Esophagus muscularis mucosa (tissue), 4 donors: ENCODE measurements at regions not wholly inside any gene's neighbourhood (a gene's known extent, or its start where the extent isn't known, plus 50 kb on each side); places are given as distances from the start of the nearest gene placed in this dataset.
A peak's percentile ranks its signal among the peaks of the same experiment; 100 is the strongest.

Source experiments
- DNase-seq: peaks from one replicate; pipeline ENCODE4 v3.0.0-alpha.2; 2017; ENCODE audit errors: extremely low spot score
- H3K27ac ChIP-seq, 4 donors: fragments of 200-600 bp; sonication (generic); replicated peaks in 1 of 4; 1 replicate in 3 of 4; 2 replicates in 1 of 4; pipeline ENCODE4 v1.5.1; 2016 to 2019; ENCODE audit warnings: mild to moderate bottlenecking in 1 of 4
- H3K27me3 ChIP-seq, 4 donors: fragments of 200-600 bp; sonication (generic); one replicate each; pipeline versions ENCODE4 v1.5.1 to v1.6.0; 2016 to 2019
- H3K36me3 ChIP-seq, 4 donors: fragments of 200-600 bp; sonication (generic); one replicate each; pipeline ENCODE4 v1.5.1; 2016 to 2019
- H3K4me1 ChIP-seq, 4 donors: fragments of 200-600 bp; sonication (generic); one replicate each; pipeline ENCODE4 v1.5.1; 2016 to 2019
- H3K4me3 ChIP-seq, 4 donors: fragments of 200-600 bp; sonication (generic); 1 replicate in 2 of 4; 2 replicates in 2 of 4; pipeline ENCODE4 v1.5.1; 2016 to 2019; ENCODE audit warnings: mild to moderate bottlenecking in 4 of 4, moderate library complexity in 1 of 4
- H3K9me3 ChIP-seq, 4 donors: fragments of 200-600 bp; sonication (generic); 1 replicate in 3 of 4; 2 replicates in 1 of 4; pipeline ENCODE4 v1.5.1; 2016 to 2019
- CTCF ChIP-seq, 3 experiments: fragments of 200-600 bp in 2 of 3; fragments of 450-650 bp in 1 of 3; sonication (generic) in 2 of 3; IDR thresholded peaks; one replicate each; pipeline ENCODE4 v1.5.1; 2017 to 2019; ENCODE audit warnings: antibody characterized with exemption in 3 of 3, mild to moderate bottlenecking in 2 of 3, moderate library complexity in 1 of 3
- EP300 ChIP-seq: sonication (generic); formaldehyde crosslinking; IDR thresholded peaks from one replicate; pipeline ENCODE4 v1.6.1; 2017; ENCODE audit warnings: antibody characterized with exemption
- POLR2A ChIP-seq: fragments of 450-650 bp; IDR thresholded peaks from one replicate; pipeline ENCODE4 v1.6.1; 2017; ENCODE audit warnings: antibody characterized with exemption, moderate library complexity, mild to moderate bottlenecking, low read depth
- POLR2AphosphoS5 ChIP-seq, 2 donors: sonication (generic); formaldehyde crosslinking; IDR thresholded peaks; one replicate each; pipeline ENCODE4 v1.6.1; 2017; ENCODE audit warnings: antibody characterized with exemption in 2 of 2
- WGBS: methylation state at CpG from one replicate; pipeline ENCODE4 v1.1.5; 2018; 5-methylcytosine and 5-hydroxymethylcytosine counted together
- intact Hi-C: fragments of 100-400 bp; cut with DNase I; formaldehyde crosslinking; loops from one replicate; pipeline ENCODE4 v1.15.1; 2023

- Histone ChIP-seq H3K9me3 (no peaks in the 10 kb centered on the region), H3K27ac (no peak overlapping the region), H3K4me1 (no peaks in the 10 kb centered on the region), H3K4me3 (no peak overlapping the region), H3K27me3 (no peaks in the 10 kb centered on the region), H3K36me3 (no peaks in the 10 kb centered on the region)
- DNase-seq, result no peak
- no peak for TF ChIP-seq POLR2A
- no peak for TF ChIP-seq CTCF (IDR thresholded peaks at IDR 0.05)
- no peak for TF ChIP-seq POLR2AphosphoS5 (IDR thresholded peaks at IDR 0.05)
- intact Hi-C loops, result loop anchor here (5.0 kb wide), 2 partner anchors 911 to 951 kb away; no protein-coding TSS in a partner anchor
- WGBS, result 88% methylated on average over 1 of the region's 1 CpG
Observed at GRCh38 chr4:124331781-124332180, 380.8 kb downstream of the ANKRD50 start.

GRCh38 chr4:124333466-124333865, 379.1 kb downstream of the ANKRD50 start:
- intact Hi-C loops, result loop anchor here (5.0 kb wide), 2 partner anchors 909 to 949 kb away; no protein-coding TSS in a partner anchor
- Histone ChIP-seq H3K36me3 (no peaks in the 10 kb centered on the region), H3K27me3 (no peaks in the 10 kb centered on the region), H3K27ac (no peak overlapping the region), H3K4me3 (no peak overlapping the region), H3K9me3 (no peaks in the 10 kb centered on the region), H3K4me1 (no peaks in the 10 kb centered on the region)
- TF ChIP-seq POLR2AphosphoS5 (IDR thresholded peaks at IDR 0.05) (no peak), POLR2A (no peak), CTCF (IDR thresholded peaks at IDR 0.05) (no peak), EP300 (no peak)
- 54% methylated on average over 4 of the region's 4 CpGs for WGBS
- DNase-seq, result no peak

GRCh38 chr4:124334119-124334518, 378.4 kb downstream of the ANKRD50 start:
- H3K27me3 ChIP-seq, result no peaks in the 10 kb centered on the region
- intact Hi-C loops, result loop anchor here (5.0 kb wide), 2 partner anchors 908 to 948 kb away; no protein-coding TSS in a partner anchor
- WGBS, result 1% methylated on average over 3 of the region's 3 CpGs

GRCh38 chr4:124337874-124338273, 374.7 kb downstream of the ANKRD50 start:
- Histone ChIP-seq H3K4me1 (no peaks in the 10 kb centered on the region), H3K27ac (no peak overlapping the region), H3K27me3 (no peaks in the 10 kb centered on the region), H3K36me3 (no peaks in the 10 kb centered on the region), H3K9me3 (no peaks in the 10 kb centered on the region), H3K4me3 (no peak overlapping the region)
- 70% methylated on average over 3 of the region's 3 CpGs for WGBS
- intact Hi-C loops, result no loop called here
- TF ChIP-seq POLR2AphosphoS5 (IDR thresholded peaks at IDR 0.05), result no peak
- no peak for TF ChIP-seq EP300
- TF ChIP-seq CTCF (IDR thresholded peaks at IDR 0.05), result no peak
- no peak for TF ChIP-seq POLR2A
- DNase-seq, result no peak

More at GRCh38 chr4:124334119-124334518, 378.4 kb downstream of the ANKRD50 start:
- no peaks in the 10 kb centered on the region for H3K9me3 ChIP-seq
- no peaks in the 10 kb centered on the region for H3K4me1 ChIP-seq
- H3K36me3 ChIP-seq, result no peaks in the 10 kb centered on the region
- no peak overlapping the region for H3K4me3 ChIP-seq
- DNase-seq, result no peak
- H3K27ac ChIP-seq, result no peak overlapping the region
- TF ChIP-seq CTCF (IDR thresholded peaks at IDR 0.05) (peak; percentile 43 to 59 (median 57)), EP300 (no peak), POLR2A (no peak)

GRCh38 chr4:124343661-124344171, 368.8 kb downstream of the ANKRD50 start:
- no peak for TF ChIP-seq POLR2A
- no peak for TF ChIP-seq EP300
- TF ChIP-seq CTCF (IDR thresholded peaks at IDR 0.05), result no peak
- no peak for TF ChIP-seq POLR2AphosphoS5 (IDR thresholded peaks at IDR 0.05)
- intact Hi-C loops, result no loop called here
- WGBS, result 52% methylated on average over 3 of the region's 3 CpGs
- DNase-seq, result no peak
- H3K4me1 ChIP-seq, result no peaks in the 10 kb centered on the region
- no peak overlapping the region for H3K27ac ChIP-seq
- H3K36me3 ChIP-seq, result no peaks in the 10 kb centered on the region
- H3K9me3 ChIP-seq, result no peaks in the 10 kb centered on the region
- no peaks in the 10 kb centered on the region for H3K27me3 ChIP-seq
- no peak overlapping the region for H3K4me3 ChIP-seq
